Right atrium auricular region (tissue), 2 donors: ENCODE measurements at regions not wholly inside any gene's neighbourhood (a gene's known extent, or its start where the extent isn't known, plus 50 kb on each side); places are given as distances from the start of the nearest gene placed in this dataset.

Source experiments
- DNase-seq: peaks from one replicate; pipeline ENCODE4 v3.0.0-alpha.2; 2019; ENCODE audit warnings: low spot score
- H3K27ac ChIP-seq, 2 donors: fragments of 200-600 bp; sonication (generic); 1 replicate in 1 of 2; 2 replicates in 1 of 2; pipeline ENCODE4 v1.5.1; 2016 to 2019
- H3K27me3 ChIP-seq, 2 donors: fragments of 200-600 bp; sonication (generic); one replicate each; pipeline versions ENCODE4 v1.5.1 to v1.6.0; 2017 to 2019
- H3K36me3 ChIP-seq: fragments of 200-600 bp; sonication (generic); one replicate; pipeline ENCODE4 v1.5.1; 2016
- H3K4me1 ChIP-seq, 2 donors: fragments of 200-600 bp; sonication (generic); one replicate each; pipeline versions ENCODE4 v1.5.1 to v1.6.0; 2017 to 2019
- H3K4me3 ChIP-seq, 2 donors: fragments of 200-600 bp; sonication (generic); 1 replicate in 1 of 2; 2 replicates in 1 of 2; pipeline ENCODE4 v1.5.1; 2017 to 2019; ENCODE audit warnings: mild to moderate bottlenecking in 1 of 2, moderate library complexity in 1 of 2
- H3K9me3 ChIP-seq, 2 donors: fragments of 200-600 bp; sonication (generic); one replicate each; pipeline ENCODE4 v1.5.1; 2019
- TF ChIP-seq, protein P1 (sequence below), 2 donors: fragments of 200-600 bp; sonication (generic); IDR thresholded peaks; one replicate each; pipeline ENCODE4 v1.5.1; 2019; ENCODE audit warnings: antibody characterized with exemption in 2 of 2

DNA sequence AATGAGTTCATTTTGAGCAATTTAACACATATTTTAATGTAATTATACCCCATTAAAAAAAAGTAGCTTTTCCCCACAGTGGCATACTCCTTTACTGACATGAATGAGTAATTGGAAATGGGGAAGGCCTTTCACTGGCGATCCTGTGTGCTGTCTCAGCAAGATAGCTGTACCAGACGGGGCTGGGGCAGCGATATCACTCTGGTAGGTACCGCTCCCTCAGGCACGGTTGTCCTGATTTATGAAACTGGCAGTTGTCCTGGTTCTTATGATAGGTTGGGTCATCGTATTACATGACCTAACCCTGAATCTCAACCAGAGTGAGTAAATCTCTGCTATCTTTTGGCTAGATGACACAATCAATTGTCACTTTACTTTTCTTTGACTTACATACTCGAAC lies 355.0 kb upstream of the MAP3K7 start:
- Histone ChIP-seq H3K4me3 (no peak overlapping the region), H3K4me1 (no peaks in the 10 kb centered on the region), H3K9me3 (no peaks in the 10 kb centered on the region), H3K27ac (no peak overlapping the region), H3K36me3 (no peaks in the 10 kb centered on the region), H3K27me3 (no peaks in the 10 kb centered on the region)
- DNase-seq: no peak
- TF ChIP-seq, protein P1, sequence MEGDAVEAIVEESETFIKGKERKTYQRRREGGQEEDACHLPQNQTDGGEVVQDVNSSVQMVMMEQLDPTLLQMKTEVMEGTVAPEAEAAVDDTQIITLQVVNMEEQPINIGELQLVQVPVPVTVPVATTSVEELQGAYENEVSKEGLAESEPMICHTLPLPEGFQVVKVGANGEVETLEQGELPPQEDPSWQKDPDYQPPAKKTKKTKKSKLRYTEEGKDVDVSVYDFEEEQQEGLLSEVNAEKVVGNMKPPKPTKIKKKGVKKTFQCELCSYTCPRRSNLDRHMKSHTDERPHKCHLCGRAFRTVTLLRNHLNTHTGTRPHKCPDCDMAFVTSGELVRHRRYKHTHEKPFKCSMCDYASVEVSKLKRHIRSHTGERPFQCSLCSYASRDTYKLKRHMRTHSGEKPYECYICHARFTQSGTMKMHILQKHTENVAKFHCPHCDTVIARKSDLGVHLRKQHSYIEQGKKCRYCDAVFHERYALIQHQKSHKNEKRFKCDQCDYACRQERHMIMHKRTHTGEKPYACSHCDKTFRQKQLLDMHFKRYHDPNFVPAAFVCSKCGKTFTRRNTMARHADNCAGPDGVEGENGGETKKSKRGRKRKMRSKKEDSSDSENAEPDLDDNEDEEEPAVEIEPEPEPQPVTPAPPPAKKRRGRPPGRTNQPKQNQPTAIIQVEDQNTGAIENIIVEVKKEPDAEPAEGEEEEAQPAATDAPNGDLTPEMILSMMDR (IDR thresholded peaks at IDR 0.05): no peak

DNA sequence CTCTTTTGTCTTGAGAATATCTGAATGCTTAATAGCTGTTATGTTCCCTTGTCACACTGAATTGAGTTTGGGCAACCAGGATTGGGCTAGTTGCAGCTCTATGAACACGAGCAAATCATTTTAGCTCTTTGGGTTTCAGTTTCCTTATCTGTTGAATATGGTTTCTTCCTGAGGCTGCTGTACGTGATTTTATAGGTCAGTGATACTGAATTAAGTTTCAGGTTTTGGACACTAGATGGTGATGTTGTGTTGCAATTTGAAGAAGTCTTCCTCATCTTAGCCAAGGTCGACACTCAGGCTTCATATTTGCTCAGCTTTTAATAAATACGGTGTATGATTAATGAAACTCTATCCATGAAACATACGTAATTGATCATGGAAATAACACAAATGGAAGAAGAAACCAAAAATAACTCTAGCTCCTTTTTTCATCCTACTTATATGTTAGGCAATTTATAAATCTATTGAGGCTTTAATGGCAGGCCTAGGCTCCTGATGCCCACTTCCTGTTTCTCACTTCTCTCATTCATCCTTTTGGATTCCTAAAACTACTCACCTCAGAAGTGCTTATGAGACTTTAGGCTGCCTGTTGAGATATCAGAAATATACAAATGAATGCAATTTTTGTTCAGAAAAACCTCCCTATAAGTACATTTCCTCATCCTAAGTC lies 354.1 kb upstream of the MAP3K7 start:
- H3K4me1 ChIP-seq: no peaks in the 10 kb centered on the region
- no peaks in the 10 kb centered on the region for H3K27me3 ChIP-seq
- H3K36me3 ChIP-seq: no peaks in the 10 kb centered on the region
- DNase-seq: no peak
- no peak overlapping the region for H3K27ac ChIP-seq
- no peaks in the 10 kb centered on the region for H3K9me3 ChIP-seq
- TF ChIP-seq, protein P1 (IDR thresholded peaks at IDR 0.05): peak in 1 of 2 donors; percentile 63
- H3K4me3 ChIP-seq: no peak overlapping the region

DNA sequence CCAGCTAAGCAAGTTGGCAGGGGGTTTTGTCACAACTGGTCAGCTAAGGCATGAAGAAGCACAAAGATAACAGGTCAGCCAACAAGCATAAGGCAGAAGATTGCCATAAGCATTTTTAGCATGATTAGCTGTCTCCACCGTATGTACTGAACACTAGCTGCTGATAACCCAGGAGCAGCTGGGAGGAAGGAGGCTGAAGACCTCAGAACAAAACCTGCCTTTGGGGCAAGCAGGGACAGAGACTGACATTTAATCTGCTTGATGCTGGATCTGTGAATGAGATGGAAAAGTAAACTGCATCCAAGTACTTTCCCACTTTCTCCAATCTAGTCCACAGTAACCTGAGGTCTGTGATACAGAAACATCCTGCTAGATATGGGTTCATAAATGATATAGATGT lies 353.0 kb upstream of the MAP3K7 start:
- no peak for DNase-seq
- H3K27ac ChIP-seq: no peak overlapping the region
- no peaks in the 10 kb centered on the region for H3K4me1 ChIP-seq
- no peak overlapping the region for H3K4me3 ChIP-seq
- H3K9me3 ChIP-seq: no peaks in the 10 kb centered on the region
- no peaks in the 10 kb centered on the region for H3K27me3 ChIP-seq
- no peaks in the 10 kb centered on the region for H3K36me3 ChIP-seq
- TF ChIP-seq, protein P1 (IDR thresholded peaks at IDR 0.05): no peak

DNA sequence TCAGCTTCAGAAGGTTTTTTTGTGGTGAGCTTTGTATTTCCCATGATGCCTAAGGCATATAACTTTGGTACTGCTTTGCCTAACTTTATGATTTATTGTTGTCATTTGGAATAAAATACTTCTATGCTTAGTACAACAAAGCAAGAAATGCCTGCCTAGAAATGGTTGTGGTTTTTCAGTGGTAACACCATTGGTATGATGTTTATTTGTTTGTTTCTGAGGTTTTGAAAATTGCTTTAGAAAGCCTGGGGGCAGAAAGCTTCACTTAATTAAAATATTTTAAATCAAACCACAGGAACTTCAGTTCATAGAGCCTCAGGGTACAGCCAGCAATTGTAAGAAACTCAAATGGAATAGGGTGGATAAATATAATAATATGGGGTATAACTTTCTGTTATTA lies 351.2 kb upstream of the MAP3K7 start:
- Histone ChIP-seq H3K4me1 (no peaks in the 10 kb centered on the region), H3K27ac (no peak overlapping the region), H3K27me3 (no peaks in the 10 kb centered on the region), H3K9me3 (no peaks in the 10 kb centered on the region), H3K36me3 (no peaks in the 10 kb centered on the region), H3K4me3 (no peak overlapping the region)
- TF ChIP-seq, protein P1 (IDR thresholded peaks at IDR 0.05): no peak
- DNase-seq: no peak

DNA sequence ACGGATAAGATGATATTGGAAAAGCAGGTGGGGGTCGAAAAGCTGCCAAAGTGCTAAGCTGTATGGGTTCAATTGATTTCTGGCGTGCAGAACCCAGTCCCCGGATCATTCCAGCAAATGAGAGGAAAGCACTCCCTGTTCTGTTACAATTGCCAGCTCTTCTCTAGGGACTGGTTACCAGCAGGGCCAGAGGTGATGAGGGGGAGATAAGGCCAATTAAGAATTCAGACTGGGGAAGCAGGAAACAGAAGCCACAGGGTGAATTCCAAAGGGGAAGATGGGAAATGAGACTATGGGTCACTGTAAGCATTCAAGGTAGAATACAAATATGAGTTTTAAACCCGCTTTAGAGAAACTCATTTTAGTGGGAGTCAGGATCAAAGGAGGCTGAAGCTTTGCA lies 349.4 kb upstream of the MAP3K7 start:
- Histone ChIP-seq H3K27me3 (no peaks in the 10 kb centered on the region), H3K36me3 (no peaks in the 10 kb centered on the region), H3K4me1 (no peaks in the 10 kb centered on the region), H3K9me3 (no peaks in the 10 kb centered on the region), H3K27ac (no peak overlapping the region), H3K4me3 (no peak overlapping the region)
- TF ChIP-seq, protein P1 (IDR thresholded peaks at IDR 0.05): no peak
- no peak for DNase-seq

DNA sequence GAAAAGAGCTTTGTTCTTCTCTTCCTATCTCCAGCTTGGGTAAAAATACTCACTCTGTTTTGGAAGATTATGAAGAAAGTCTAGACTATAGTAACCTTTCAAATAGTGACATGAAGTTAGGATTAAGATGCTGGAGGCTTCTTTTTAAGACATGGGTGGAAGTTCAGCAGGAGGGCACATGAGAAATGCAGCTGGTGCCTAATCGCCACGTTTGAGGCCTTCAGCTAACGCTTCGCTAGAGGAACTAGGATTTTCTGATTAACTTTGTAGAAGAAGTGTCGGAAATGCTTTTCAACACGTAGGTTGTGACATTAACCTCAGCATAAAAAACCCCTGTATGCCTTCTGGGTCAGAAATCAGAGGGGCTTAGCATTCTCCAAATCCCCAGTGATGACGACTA lies 348.1 kb upstream of the MAP3K7 start:
- Histone ChIP-seq H3K4me1 (no peaks in the 10 kb centered on the region), H3K4me3 (no peak overlapping the region), H3K27me3 (no peaks in the 10 kb centered on the region), H3K36me3 (no peaks in the 10 kb centered on the region), H3K9me3 (no peaks in the 10 kb centered on the region), H3K27ac (no peak overlapping the region)
- DNase-seq: no peak
- TF ChIP-seq, protein P1 (IDR thresholded peaks at IDR 0.05): no peak
